HG03066 (cell line): ENCODE measurements at regions not wholly inside any gene's neighbourhood (a gene's known extent, or its start where the extent isn't known, plus 50 kb on each side); places are given as distances from the start of the nearest gene placed in this dataset.

Experiments
- ATAC-seq: cut with Tn5 transposase; IDR thresholded peaks from one replicate; pipeline ENCODE4 v1.9.1; 2021; ENCODE audit warnings: low read depth; ENCODE audit not compliant: unreplicated experiment

DNA sequence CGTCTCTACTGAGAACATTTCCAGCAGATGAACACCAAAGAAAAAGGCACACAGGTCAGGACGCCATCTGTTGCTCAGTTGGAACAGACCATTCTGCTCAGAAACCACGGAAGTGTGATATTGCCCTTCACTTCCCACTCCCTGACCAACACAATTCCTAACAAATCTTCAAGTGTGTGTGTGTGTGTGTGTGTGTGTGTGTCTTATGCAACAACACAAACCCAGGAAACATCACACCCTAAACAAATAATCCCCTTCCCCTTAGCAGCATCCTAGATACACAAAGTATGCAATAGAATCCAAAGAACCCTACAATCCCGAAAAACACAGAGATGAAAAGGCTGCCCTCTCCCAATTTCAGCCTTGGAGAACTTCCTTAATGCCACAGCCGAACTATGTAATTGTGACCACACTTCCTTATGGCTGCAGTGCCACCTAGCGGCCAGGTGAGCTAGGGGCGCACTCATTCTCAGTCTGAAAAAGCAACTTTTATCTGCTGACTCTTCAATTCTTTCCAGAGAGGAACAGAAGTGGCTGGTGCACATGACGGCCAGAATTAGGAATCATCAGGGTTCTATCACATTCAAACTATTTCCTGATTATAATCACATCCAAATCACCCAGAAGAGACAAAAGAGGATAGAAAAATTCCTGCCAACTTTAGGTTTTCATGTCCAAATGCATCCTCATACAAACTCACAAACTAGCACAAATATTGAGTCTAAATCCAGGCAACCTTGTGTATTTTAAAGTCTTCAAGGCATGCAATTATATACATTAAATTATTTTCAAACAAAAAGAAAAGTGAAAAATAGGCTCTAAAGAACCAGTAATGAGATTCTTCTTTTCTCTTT, 164.9 kb downstream of the DHX15 start:
- ATAC-seq, result peak; percentile 92

DNA sequence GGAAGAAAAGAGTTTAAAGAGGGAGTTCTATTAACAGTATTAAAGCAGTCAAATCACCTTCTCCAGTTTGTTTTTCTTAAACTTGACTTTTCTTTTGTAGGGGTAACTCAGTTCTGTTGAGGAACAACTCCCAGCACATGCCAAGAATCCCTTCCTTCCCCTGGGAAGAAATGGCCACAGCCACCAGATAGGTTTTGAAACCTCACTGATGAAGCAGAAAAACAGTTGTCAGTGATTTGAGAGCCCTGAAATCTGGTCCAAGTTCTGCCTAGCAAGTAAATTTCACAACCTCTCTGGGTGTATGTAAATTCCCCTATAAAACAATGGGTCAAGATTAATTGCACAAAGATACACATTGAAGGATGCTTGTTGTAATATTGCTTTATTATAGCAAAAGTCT, 167.1 kb downstream of the DHX15 start:
- no peak for ATAC-seq

GRCh38 chr4:24416293-24416692, 168.1 kb downstream of the DHX15 start:
- ATAC-seq, result no peak

GRCh38 chr4:24413311-24413784, 171.0 kb downstream of the DHX15 start:
- ATAC-seq, result no peak

DNA sequence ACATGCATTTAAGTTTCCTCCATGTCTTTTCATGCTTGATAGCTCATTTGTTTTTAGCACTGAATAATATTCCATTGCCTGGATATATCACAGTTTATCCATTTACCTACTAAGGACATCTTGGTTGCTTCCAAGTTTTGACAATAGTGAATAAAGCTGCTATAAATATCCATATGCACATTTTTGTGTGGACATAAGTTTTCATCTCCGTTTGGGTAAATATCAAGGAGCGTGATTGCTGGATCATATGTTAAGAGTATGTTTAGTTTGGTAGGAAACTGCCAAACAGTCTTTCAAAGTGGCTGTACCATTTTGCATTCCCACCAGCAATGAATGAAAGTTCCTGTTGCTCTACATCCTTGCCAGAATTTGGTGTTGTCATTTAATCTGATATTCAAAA, 172.5 kb downstream of the DHX15 start:
- ATAC-seq, result no peak

DNA sequence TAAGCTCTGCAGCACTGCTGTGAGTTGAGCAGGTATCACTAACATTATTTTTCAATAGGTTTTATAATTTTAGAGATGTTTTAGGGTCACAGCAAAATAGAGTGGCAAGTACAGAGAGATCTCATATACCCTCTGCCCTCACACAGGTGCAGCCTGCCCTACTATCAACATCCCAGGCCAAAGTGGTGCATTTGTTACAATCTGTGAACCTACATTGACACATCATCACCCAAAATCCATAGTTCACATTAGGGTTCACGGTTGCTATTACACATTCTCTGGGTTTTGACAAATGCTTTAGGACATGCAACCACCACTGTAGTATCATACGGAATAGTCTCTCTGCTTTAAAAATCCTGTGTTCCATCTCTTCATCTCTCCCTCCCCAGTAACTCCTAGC, 173.1 kb downstream of the DHX15 start:
- ATAC-seq, result no peak

DNA sequence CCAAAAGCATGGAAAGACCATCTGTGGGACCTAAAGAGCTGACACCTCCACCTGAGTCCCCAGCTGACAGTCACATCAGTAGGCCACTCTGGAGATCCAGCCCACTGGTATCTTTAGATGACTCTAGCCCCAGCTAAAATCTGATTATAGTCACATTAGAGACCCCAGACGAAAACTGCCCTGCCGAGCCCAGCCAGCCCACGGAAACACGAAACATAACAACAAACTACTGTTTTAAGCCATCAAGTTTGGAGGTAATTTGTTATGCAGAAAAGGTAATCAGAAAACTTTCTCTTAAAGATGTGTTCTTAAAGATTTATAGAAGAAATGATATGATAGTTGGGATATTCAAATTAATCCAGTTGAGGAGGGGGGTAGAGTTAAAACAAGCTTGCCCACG, 175.7 kb downstream of the DHX15 start:
- no peak for ATAC-seq

DNA sequence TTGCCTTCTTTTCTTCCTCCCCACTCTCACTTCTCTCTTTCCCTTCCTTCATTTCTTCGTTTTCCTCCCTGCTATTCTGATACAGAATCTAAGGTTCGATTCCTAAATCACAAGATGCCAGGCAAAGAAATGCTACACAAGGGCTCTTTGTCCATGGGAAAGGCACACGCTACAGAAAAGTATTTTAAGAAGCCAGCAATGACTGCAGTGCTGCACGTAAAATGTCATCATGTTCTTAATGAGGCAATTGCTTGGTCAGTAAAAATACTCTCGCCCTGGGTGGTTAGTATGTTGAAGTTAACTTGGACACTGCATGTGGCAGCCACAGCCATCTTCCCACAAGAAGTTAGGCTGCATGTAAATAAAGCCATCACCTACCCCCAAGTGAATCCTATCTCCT, 178.4 kb downstream of the DHX15 start:
- ATAC-seq, result no peak

DNA sequence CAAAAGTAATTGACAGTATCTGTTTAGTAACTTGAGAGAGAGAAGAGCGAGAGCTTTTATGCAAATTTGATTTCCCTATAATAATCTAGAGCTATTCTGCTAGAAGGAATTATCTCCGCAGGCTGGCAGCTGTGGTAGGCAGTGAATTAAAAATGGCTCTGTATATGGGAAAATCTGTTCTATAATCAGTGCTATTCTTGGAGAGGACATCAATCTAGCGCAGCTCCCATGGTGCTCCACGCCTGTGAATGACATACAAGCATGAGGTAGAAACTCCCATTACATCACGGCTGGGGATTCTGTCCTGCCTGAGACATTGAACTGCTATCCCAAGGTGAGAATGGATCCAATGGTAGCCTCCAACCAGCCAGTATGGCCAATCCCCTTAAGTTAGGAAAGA, 179.0 kb downstream of the DHX15 start:
- no peak for ATAC-seq

DNA sequence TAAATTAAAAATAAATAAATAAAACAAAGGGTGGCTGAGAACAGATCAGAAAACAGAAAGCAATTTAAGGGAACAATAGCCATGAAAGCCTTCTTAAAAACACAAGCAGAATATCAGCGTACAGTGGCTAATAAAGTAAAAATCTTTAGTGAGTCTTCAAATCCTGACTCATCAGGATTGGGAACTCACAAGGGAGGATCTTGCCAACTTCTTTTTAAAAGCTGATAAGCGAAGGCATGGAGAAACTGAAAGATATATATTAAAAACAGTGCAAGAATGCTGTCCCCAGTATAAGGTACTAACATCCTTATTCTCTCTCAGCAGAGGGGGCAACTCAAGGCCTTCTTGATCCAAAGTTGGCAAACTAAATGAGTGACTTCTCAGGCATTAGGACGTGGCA, 180.1 kb downstream of the DHX15 start:
- ATAC-seq, result no peak

DNA sequence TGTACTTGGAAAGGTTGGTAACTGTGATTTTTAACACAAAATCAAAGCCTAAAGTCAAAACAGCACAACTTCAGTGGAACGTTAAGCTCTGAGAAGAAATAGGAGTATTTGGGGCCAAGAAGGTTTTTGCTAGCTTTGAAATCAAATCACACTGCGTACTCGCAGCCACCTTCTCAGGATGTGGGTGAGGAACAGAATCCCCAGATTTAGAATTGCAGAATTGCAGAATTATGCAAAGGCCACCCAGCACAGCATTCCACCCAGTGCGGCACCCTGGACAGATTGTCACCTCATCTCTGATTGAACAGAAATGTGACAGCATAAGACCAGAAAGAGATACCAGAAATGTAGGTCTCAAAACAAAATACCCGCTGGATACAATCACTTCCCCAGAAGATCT, 181.1 kb downstream of the DHX15 start:
- no peak for ATAC-seq

- no peak for ATAC-seq
These were observed 183.8 kb downstream of the DHX15 start for GRCh38 chr4:24400537-24400936.

DNA sequence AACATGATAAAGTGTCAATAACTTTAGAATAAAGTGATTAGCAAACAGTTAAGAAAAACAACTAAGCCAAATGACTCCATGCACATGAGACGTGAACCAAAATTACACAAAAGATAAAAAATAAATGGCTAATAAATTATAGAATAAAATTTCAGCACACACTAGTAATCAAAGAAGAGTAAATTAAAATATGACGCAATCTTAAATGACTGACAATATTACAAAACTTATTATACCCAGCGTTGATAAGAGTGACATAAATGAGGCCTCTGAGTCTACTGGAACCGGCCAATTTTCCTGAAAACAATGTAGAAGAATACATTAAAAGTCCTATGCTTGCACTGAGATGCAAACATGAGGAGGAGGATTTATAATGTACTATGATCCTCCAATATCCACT, 187.4 kb downstream of the DHX15 start:
- ATAC-seq, result no peak

- no peak for ATAC-seq
These were observed 188.4 kb downstream of the DHX15 start for GRCh38 chr4:24395937-24396336.

- no peak for ATAC-seq
These were observed 190.3 kb downstream of the DHX15 start for GRCh38 chr4:24394041-24394440.

DNA sequence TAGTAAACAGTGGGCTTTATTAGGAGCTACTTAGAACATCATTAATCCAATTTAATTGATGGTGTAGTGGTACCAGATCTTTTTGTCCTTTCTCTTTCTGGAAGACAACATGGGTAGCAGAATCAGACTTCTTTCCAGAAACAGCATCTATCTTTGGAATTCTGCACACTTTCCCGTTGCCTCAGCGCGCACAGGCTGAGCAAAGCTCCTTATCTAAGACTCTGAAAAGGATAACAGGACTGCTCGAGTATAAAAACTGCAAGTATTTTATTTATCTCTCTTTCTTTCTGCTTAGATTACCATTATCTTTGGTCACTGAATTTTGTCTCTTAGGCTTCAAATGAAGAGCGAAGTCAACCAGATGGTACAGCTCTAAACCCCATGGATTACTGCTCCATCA, 191.7 kb downstream of the DHX15 start:
- no peak for ATAC-seq

DNA sequence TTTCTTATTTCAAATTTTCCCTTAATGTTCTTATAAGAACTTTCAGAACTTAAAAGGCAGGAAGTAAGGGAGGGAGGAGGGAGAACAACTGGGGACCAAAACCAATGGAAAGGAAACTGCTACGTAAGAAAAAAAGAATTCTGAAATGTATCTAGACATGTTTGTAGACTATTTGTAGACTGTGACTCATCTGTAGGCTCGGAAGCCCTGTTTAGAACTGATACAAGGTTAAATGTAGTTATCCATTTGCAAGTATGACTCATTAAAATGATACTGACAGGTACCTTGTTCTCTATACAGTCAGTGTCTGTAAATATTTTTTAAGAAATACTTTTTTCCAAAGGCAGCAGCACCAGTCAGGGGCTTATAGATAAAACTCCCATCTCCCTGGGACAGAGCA, 202.0 kb downstream of the DHX15 start:
- peak; percentile 97 for ATAC-seq

DNA sequence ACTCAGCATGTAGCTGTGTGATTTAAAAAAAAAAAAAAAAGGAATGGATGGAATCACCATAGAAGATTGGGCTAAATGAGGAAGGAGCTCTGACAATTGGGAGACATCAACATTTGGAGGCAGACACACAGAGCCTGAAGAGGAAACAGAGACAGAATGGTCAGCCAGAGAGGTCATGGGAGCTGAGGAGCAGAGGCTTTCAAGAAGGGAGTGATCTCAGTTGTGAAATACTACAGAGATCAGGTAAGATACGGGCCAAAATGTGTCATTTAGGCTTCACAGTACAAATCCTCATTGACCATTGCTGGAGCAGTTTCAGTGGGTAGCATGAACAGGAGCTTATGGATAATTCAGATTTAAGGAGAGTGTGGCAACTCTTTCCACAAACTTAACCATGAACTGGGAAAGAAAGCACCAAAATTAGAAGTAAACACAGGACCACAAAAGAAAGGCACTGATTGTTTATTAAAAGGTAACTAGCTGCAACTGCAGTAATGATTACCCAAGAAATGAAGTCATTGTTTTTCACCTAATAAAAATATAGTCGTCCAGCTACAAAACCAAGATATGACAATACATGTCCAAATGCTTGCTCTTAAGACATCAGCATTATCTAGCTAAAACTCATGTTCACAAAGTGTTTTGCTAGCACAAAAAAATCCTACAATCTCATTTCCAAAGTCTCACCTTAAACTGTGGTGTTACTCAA, 203.2 kb downstream of the DHX15 start:
- ATAC-seq, result no peak

GRCh38 chr4:24373704-24374103, 210.7 kb downstream of the DHX15 start:
- no peak for ATAC-seq

GRCh38 chr4:24372881-24373280, 211.5 kb downstream of the DHX15 start:
- ATAC-seq, result no peak

DNA sequence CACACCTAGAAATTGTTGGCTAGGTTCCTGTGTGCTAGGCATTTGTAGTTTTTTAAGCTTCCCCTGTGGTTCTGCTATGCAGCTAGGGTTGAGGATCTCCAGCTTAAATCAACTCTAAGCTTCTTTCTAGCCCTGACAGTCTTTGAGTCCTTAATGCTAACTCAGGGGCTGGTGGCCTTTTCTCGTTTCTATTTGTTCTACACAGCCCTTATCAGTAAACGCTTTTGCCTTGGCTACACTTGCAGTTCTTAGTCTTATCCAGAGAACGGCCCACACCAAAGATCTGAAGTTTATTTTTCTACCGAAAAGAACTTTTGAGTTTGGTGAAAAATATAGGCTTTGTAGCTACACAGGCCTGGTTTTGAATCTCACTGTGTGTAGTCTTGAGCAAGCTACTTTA, 212.0 kb downstream of the DHX15 start:
- ATAC-seq, result no peak

- no peak for ATAC-seq
These were observed 213.9 kb downstream of the DHX15 start for GRCh38 chr4:24370421-24370820.
